ENCODE measurements at regions not wholly inside any gene's neighbourhood (a gene's known extent, or its start where the extent isn't known, plus 50 kb on each side); places are given as distances from the start of the nearest gene placed in this dataset.

GRCh38 chr7:41037691-41038090 is 665.2 kb downstream of the INHBA start:
- Histone ChIP-seq H3K18ac (ENCODE audit: extremely low read depth, low read length) (no peak overlapping the region), H3K23me2 (ENCODE audit: low read depth, low read length) (no peaks in the 10 kb centered on the region; the same call in 1 of the 2 replicates), H3K14ac (ENCODE audit: insufficient read length) (no peak overlapping the region), H3K79me1 (ENCODE audit: low read depth, low read length) (no peaks in the 10 kb centered on the region), H3K56ac (replicated peaks; ENCODE audit: insufficient read length, low read depth, low read length) (no peak overlapping the region), H3K9me3 (ENCODE audit: insufficient read depth in 2 of 2, low read depth in 1 of 2, low read length in 1 of 2) (no peaks in the 10 kb centered on the region), H4K8ac (ENCODE audit: extremely low read depth, insufficient read depth, low read length) (no peak overlapping the region), H3K9ac (replicated peaks in 1 of 4; ENCODE audit: extremely low read depth in 1 of 4, low read depth in 3 of 4, low read length in 3 of 4) (no peak overlapping the region), H4K20me1 (replicated peaks in 1 of 2; ENCODE audit: control insufficient read depth in 1 of 2, insufficient read depth in 2 of 2, low read length in 2 of 2) (no peaks in the 10 kb centered on the region), H2BK120ac (replicated peaks; ENCODE audit: low read depth, low read length) (no peak overlapping the region), H4K91ac (replicated peaks; ENCODE audit: insufficient read length, low read length) (no peak overlapping the region), H3K27me3 (replicated peaks in 1 of 4; ENCODE audit: control insufficient read depth in 3 of 4, extremely low read depth in 1 of 4, insufficient read depth in 3 of 4, low read length in 3 of 4) (no peaks in the 10 kb centered on the region), H3K79me2 (ENCODE audit: control insufficient read depth in 1 of 2, insufficient read depth in 2 of 2, low read length in 2 of 2) (no peaks in the 10 kb centered on the region), H2BK5ac (ENCODE audit: low read depth, low read length) (no peak overlapping the region), H4K5ac (ENCODE audit: insufficient read length, low read depth, low read length) (no peak overlapping the region), H3K4me1 (replicated peaks in 1 of 4; ENCODE audit: control insufficient read depth in 3 of 4, insufficient read depth in 4 of 4, low read length in 3 of 4) (peaks cover 0 to 2% (median 0%) of the 10 kb centered on the region in 4 experiments; a peak in 1 of 7 replicates), H2BK20ac (ENCODE audit: low read length) (no peak overlapping the region), H3K23ac (ENCODE audit: insufficient read length) (no peak overlapping the region), H2BK15ac (ENCODE audit: low read length) (no peak overlapping the region), H2AFZ (ENCODE audit: low read length) (no peak overlapping the region), H3K36me3 (ENCODE audit: control insufficient read depth in 2 of 4, insufficient read depth in 4 of 4, low read length in 3 of 4) (no peaks in the 10 kb centered on the region), H3K4ac (replicated peaks; ENCODE audit: insufficient read length, low read depth, low read length) (no peak overlapping the region), H3K27ac (ENCODE audit: low read depth, low read length) (no peak overlapping the region), H3K4me3 (ENCODE audit: extremely low read depth in 1 of 4, insufficient read depth in 2 of 4, low read depth in 3 of 4, low read length in 4 of 4) (no peak overlapping the region), H3K4me2 (ENCODE audit: insufficient read depth in 1 of 2, low read depth in 2 of 2, low read length in 2 of 2) (no peak overlapping the region), H2BK12ac (ENCODE audit: low read depth, low read length) (no peak overlapping the region), H2AK5ac (ENCODE audit: low read depth, low read length) (no peak overlapping the region)
- ChIA-PET POLR2A (ENCODE audit: partially characterized antibody) (interaction anchor here (0.7 kb wide), 1 partner anchor 399 kb away, joined by 5 read pairs; no protein-coding TSS in a partner anchor), CTCF (ENCODE audit: partially characterized antibody) (interaction anchor here (0.6 to 1.5 kb wide), 4 partner anchors 10 to 665 kb away, joined by 3 to 6 read pairs (median 4); partner anchors contain the start of gene INHBA)
- WGBS, 2 experiments (ENCODE audit: extremely low coverage in 1 of 2, insufficient coverage in 1 of 2, insufficient read length in 1 of 2, insufficient replicate concordance in 2 of 2, low coverage in 1 of 2, low lambda C conversion rate in 2 of 2, missing lambda C conversion rate in 1 of 2) = 85% methylated on average over 5 of the region's 5 CpGs; no CpG with 5 or more reads in 1 of the 2 experiments
- no peak for FAIRE-seq
- DNase-seq (ENCODE audit: low read depth in 1 of 2, low spot score in 2 of 2) = no peak
- TF ChIP-seq FOSL1 (IDR thresholded peaks at IDR 0.05; ENCODE audit: insufficient read depth, low read depth, low read length) (no peak), ZNF274 (IDR thresholded peaks at IDR 0.05; ENCODE audit: borderline replicate concordance, extremely low read depth, low read length) (no peak), RXRA (IDR thresholded peaks at IDR 0.05; ENCODE audit: insufficient read depth, low read depth, low read length) (no peak), SP1 (IDR thresholded peaks at IDR 0.05; ENCODE audit: low read depth, low read length) (no peak), PHF8 (conservative IDR thresholded peaks at IDR 0.05; ENCODE audit: low read depth, low read length) (no peak), RBBP5 (IDR thresholded peaks at IDR 0.05; ENCODE audit: borderline replicate concordance, low read depth, low read length) (no peak), RAD21 (IDR thresholded peaks at IDR 0.05 in 1 of 2, conservative IDR thresholded peaks at IDR 0.05 in 1 of 2; ENCODE audit: low read depth in 2 of 2, low read length in 2 of 2) (no peak), CREB1 (IDR thresholded peaks at IDR 0.05) (no peak), RFX5 (IDR thresholded peaks at IDR 0.05; ENCODE audit: borderline replicate concordance, low read depth, low read length) (no peak), TAF7 (optimal IDR thresholded peaks at IDR 0.05; ENCODE audit: borderline replicate concordance, low read depth, low read length) (no peak), SAP30 (IDR thresholded peaks at IDR 0.05; ENCODE audit: insufficient read depth, insufficient replicate concordance, low read length) (no peak), GABPA (IDR thresholded peaks at IDR 0.05; ENCODE audit: borderline replicate concordance, insufficient read depth, low read length) (no peak), TBP (IDR thresholded peaks at IDR 0.05; ENCODE audit: low read depth, low read length) (no peak)
- TF ChIP-seq, protein P1, sequence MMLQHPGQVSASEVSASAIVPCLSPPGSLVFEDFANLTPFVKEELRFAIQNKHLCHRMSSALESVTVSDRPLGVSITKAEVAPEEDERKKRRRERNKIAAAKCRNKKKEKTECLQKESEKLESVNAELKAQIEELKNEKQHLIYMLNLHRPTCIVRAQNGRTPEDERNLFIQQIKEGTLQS (IDR thresholded peaks at IDR 0.05; ENCODE audit: insufficient read depth, low read depth, low read length) = no peak
